T-helper 1 cell treated with Interleukin-12 subunit alpha and Interleukin-12 subunit beta and Interleukin-4 antibody, amounts not matched to agents 30 ng/mL and 1 ng/mL, for 36 hours (primary cell): ENCODE measurements at regions not wholly inside any gene's neighbourhood (a gene's known extent, or its start where the extent isn't known, plus 50 kb on each side); places are given as distances from the start of the nearest gene placed in this dataset.

Experiments
- intact Hi-C: fragments of 100-400 bp; cut with micrococcal nuclease; formaldehyde crosslinking; loops from one replicate; pipeline ENCODE4 v1.15.1; 2024

DNA sequence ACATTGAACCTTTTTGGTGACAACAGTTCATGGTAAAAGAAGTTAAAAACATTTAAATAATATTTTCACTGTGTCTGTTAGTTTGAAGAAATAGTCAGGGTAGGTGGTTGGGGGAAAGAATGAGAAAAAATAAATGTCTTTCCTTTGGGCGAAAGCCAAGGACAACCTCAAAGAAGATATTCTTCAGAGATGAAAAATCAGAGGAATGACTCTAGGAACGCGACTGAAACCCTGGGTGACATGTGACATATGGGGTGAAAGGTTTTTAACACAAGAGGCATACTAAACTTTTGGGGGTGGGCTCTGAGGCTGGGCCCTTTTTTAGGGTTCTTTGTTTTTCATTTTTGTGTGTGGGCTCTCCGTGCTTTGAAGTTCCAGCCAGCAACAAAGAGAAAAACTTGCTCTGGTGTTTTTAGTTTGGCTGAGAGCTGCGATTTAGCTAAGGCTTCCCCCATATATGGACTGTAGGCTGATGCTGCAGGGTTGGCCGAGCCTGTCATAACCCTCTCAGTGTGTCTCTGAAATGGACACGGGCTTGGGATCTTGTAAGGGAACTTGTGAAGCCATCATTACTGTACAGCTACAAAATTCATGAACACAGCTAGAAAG lies 610.1 kb upstream of the ARID1B start:
- intact Hi-C loops, result no loop called here

DNA sequence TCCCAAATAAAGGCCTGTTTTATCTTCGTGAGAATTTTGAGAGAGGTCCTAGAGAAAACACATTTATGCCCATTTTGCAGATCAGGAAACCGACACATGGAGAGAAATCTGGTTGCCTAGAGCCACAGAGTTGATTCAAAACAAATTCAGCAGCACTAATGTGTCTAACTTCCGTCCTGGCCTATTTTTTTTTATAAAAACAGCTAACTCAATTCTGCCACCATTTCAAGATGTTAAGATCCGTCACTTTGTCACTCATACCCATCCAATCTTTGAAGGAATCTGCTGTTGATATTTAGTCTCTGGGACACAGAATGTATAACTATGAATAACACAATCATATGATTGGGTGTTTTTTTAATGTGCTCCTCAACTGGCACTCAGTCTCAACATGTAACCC lies 611.1 kb upstream of the ARID1B start:
- intact Hi-C loops, result no loop called here

GRCh38 chr6:156164701-156165452 lies 612.3 kb upstream of the ARID1B start:
- intact Hi-C loops, result no loop called here

- intact Hi-C loops, result no loop called here
These were observed 613.9 kb upstream of the ARID1B start for GRCh38 chr6:156163311-156163710.

DNA sequence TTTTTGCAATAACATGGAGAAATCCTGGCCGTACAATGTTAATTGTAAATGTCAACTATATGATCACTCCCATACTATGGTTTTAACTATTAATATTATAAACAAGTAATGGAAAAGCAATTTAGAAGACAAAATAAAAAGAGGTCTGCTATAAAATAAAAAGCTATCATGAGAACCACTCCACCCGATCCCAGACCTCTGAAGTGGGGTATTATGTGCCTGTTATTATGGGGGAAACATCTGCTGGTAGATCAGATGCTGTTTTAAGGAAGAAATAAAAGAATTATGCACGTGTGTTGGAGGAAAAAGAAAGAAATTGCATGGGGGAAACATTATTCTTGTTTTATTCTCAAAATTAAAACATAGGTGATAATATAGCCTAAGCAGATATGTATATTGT lies 615.7 kb upstream of the ARID1B start:
- intact Hi-C loops, result no loop called here

DNA sequence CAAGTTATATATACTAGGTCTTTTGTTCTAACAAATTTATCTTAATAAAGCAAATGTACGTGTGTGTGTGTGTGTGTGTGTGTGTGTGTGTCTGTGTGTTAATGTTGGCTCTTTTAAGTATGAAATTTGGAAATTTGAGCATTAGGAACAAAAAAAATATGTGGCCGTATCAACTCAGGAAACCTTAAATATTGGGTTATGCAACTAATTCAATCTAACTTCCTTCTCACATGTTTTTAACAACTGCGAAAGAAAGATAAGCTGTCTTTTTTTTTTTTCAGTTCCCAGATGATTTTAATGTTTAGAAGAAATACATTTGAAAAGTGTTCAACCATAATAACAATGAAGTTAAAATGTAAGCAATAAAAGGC lies 616.4 kb upstream of the ARID1B start:
- intact Hi-C loops, result no loop called here

DNA sequence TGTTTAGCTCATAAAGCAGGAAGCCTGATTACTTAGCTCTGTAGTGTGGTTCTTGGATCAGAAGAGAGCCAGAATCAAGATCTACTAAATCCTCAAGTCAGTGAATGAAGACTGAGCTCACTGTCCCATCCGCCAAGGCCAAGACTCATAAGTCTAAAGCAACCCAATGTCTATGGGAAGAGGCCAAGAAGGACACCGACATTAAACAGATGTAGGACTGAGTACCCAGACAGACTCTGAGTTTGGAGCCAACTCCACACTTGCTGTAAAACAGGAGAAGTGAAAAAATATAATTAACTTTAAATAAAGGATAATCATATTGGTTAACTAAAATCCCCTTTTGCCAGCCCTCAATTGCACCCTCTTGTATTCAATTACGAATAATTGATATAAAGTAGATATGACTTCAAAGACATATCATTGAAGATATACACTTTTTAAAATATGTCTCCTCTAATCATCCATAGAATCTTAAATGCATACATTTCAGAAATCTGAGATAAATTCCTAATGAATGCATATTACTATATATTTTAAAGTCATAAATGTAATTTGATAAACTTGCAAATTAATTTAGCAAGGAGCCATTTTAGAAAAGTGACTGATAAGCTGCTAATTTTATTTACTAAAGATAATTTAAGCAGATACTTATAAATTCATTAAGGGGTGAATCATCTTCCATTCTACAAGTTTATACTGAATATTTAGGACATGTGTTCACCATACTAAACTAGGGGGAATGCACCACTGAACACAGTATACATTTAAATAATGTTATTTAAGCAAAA lies 617.0 kb upstream of the ARID1B start:
- intact Hi-C loops, result no loop called here

DNA sequence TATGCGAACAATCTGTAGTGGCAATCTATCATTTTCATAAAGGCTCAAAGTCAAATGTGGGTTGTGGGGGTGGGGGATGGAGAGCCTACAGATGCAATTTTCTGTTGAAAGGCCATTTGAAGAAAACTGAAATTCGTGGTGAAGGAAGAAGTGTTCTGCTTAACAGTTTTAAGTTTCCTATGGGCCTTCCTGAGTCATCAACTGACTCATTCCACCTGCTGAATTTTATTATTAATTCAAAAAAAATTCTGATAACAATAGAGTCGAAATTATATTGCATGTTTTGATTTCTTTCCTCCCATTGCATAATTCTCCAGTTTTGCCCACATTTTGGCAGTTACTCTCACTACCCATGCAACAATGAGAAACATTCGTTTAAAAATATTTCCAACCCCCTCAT lies 622.3 kb upstream of the ARID1B start:
- intact Hi-C loops, result no loop called here

GRCh38 chr6:156150391-156150790 lies 626.8 kb upstream of the ARID1B start:
- intact Hi-C loops, result no loop called here

GRCh38 chr6:156146891-156147290 lies 630.3 kb upstream of the ARID1B start:
- intact Hi-C loops, result no loop called here

GRCh38 chr6:156131221-156131903 lies 645.8 kb upstream of the ARID1B start:
- intact Hi-C loops, result no loop called here

DNA sequence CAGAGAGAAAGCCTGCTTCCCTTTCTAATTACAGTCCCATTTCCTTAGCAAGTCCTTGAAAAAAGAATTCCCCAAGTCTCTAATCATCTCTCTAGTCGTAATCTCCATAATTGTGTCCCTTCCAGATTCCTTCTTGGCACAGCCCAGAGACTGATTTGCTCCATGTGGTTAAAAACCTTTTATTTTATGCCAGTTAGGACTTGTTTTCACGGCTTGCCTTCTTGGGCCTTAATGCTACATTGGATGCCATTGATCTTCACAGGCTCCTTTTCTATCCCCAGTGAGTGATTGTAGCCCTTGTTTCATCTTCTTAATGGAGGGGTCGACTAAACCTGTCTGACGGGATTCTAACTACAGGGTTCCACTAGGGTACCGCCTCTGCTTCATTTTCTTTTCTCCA lies 650.6 kb upstream of the ARID1B start:
- intact Hi-C loops, result no loop called here

DNA sequence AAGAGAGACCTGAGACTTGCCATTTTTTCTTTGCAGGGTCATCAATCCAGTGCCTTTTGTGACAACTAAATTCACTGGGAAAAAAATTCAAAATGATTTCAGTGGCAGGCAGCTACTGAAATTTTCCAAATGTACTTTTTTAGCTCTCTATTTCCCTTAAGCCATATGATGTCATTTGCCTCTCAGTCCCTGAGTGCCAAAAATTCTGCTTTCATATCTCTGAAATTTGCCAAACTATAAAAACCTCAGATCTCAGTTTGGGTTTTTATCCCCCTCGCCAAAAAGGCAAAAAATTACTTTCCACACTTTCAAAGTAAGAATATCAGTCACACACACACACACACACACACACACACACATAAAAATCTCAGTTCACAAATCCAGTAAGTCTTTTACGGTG lies 651.3 kb upstream of the ARID1B start:
- intact Hi-C loops, result no loop called here

DNA sequence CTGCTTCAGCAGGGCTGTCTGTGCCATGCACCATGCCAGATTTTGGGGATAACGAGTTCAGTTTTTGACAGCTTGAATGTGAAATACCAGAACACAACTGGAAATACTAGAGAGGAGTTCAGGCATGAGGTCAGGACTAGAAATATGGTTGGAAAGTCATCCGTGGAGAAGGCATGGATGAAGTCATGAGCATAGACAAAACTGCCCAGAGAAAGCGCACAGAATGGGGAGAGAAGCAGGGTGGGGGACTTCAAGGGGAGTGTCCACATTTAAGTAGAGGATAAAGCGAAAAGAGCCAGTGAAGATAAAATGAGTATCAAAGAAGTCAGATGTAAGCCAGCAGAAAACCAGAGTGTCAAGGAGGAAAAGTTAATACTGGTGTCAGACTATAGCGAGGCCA lies 653.4 kb upstream of the ARID1B start:
- intact Hi-C loops, result no loop called here

- intact Hi-C loops, result no loop called here
These were observed 655.2 kb upstream of the ARID1B start for GRCh38 chr6:156121973-156122372.

DNA sequence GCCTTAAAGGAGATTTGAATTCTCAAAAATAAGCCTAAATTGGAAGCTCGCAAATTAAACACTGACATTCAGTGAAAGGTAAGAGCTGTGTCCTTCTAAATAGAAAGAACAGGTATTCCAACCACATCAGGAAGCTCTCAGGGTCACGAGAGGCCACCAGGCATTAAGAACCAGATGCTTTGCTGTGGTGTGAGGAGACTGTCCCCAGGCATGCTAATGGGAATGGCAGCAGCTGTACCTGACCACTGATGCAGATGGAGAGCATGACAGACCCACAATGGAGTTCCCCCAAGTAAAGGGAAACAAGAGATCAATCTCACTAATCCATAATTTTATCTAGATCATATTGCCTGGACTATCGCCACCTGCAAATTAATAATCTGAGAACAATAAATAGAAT lies 658.9 kb upstream of the NOX3 start:
- intact Hi-C loops, result no loop called here

DNA sequence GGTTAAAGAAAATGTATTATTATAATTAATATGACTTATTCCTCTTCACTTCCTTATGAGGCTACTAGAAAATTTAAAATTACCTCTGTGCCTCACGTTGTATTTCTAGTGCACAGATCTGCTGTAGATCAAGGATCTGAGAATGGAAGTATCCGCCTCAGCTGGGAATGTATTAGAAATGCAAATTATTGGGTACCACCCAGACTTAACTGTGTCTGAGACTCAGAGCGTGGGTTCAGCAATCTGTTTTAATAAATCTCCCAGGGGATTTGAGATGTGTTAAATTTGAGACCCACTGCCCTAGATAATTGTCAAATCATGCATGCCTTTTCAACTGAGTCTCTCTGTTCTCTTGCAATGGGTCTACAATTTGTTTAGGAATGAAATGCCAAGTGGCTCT lies 658.0 kb upstream of the NOX3 start:
- intact Hi-C loops, result no loop called here

- intact Hi-C loops, result no loop called here
These were observed 656.3 kb upstream of the NOX3 start for GRCh38 chr6:156111913-156112312.

DNA sequence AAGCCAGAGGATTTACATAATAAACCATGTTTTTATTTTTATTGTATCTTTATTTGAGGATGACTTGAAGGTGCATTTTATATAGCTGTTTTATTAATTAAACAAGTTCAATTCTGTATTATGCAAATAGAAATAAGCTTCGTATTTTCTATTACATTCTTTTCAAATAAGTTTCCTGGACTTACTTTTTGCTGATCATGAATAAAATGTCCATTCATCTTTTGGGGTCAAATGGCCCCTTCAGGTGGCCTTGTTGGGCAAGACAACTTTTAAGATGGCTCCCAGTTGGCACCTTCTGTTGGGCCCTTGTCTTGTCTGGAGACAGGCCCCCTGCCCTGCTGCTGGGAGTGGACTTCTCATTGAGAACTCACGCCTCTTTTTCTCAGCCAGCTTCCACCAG lies 654.6 kb upstream of the NOX3 start:
- intact Hi-C loops, result no loop called here

DNA sequence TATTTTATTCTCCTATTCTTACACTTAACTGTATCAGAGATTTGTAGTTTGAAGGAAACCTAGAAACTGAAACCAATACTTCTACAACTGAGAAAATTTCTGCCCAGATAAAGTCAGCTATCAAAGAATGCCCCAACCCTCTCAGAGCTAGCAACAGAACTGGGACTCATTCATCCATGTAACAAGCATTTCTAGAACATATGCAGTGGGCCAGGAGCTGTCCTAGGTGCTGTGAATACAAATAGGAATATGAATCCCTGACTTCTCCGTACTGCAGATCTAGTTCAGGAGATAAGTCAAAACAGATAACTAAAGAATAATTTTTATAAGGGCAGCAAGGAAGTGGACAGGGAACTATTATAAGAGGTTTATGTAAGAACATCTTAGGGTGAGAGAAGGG lies 654.1 kb upstream of the NOX3 start:
- intact Hi-C loops, result no loop called here

- intact Hi-C loops, result no loop called here
These were observed 652.0 kb upstream of the NOX3 start for GRCh38 chr6:156107624-156108101.

DNA sequence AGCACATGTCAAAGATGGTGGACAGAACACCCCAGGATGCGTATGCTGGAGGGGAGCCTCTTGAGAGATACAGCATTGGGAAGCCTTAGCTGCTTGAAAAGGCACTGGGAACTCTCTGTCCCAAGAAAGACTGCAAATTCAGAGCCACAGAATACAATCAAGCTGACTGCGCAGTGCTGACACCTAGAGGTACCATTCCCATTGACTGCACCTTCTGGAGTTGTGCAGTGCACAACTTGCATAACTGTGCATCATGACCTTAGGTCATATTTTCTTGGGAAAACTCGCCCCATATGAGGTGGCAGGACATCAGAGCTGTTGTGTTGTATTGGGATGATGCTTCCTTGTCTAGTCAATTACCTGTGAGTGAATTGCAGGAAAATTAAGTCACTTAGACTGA lies 646.5 kb upstream of the NOX3 start:
- intact Hi-C loops, result no loop called here
